ENCODE measurements at regions not wholly inside any gene's neighbourhood (a gene's known extent, or its start where the extent isn't known, plus 50 kb on each side); places are given as distances from the start of the nearest gene placed in this dataset.

DNA sequence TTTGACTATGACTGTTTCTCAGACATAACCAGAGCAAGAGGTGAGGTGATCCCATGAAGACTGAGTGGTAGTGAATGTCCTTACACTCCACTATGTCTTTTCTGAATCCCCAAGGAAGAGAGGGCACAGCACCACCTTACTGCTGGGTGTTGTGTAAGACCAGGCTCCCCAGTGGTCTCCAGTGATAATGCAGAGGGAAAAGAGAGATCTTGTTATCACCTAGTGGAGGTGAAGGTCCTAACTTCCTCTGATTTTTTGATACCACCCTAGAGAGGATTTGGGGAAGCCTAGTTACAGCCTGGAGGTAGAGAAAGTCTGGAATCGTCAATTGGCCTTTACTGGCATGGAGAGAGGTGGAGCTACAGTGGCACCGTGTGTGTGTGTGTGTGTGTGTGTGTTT is 288.0 kb upstream of the BCHE start:
- DNase-seq: no peak
- Histone ChIP-seq H3K36me3 (no peaks in the 10 kb centered on the region), H3K4me1 (no peaks in the 10 kb centered on the region), H3K9me3 (replicated peaks) (peaks cover 13% of the 10 kb centered on the region), H3K4me3 (no peak overlapping the region), H3K27me3 (ENCODE audit: low read depth) (no peaks in the 10 kb centered on the region), H3K27ac (replicated peaks) (no peak overlapping the region)
- TF ChIP-seq, protein P1, sequence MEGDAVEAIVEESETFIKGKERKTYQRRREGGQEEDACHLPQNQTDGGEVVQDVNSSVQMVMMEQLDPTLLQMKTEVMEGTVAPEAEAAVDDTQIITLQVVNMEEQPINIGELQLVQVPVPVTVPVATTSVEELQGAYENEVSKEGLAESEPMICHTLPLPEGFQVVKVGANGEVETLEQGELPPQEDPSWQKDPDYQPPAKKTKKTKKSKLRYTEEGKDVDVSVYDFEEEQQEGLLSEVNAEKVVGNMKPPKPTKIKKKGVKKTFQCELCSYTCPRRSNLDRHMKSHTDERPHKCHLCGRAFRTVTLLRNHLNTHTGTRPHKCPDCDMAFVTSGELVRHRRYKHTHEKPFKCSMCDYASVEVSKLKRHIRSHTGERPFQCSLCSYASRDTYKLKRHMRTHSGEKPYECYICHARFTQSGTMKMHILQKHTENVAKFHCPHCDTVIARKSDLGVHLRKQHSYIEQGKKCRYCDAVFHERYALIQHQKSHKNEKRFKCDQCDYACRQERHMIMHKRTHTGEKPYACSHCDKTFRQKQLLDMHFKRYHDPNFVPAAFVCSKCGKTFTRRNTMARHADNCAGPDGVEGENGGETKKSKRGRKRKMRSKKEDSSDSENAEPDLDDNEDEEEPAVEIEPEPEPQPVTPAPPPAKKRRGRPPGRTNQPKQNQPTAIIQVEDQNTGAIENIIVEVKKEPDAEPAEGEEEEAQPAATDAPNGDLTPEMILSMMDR (IDR thresholded peaks at IDR 0.05; ENCODE audit: borderline replicate concordance): no peak
- intact Hi-C loops (cut with micrococcal nuclease): no loop called here

DNA sequence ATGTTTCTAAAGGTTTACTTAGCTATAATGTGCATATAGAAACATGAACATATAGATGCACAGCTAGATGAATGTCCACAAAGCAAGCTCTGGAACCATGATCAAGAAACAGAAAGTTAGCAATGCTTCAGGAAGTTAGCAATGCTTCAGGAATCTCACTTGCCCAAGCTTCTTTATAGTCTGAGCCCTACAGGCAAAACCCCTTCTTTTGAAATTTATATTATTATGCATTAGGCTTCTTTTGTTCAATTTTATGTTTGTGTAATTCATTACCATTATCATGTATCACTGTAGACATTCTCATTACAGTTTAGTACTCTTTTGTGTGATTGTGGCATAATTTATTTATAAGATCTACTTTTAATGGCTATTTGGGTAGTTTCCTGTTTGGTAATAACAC is 286.4 kb upstream of the BCHE start:
- H3K4me3 ChIP-seq: no peak overlapping the region
- TF ChIP-seq, protein P1 (IDR thresholded peaks at IDR 0.05; ENCODE audit: borderline replicate concordance): no peak
- H3K36me3 ChIP-seq: no peaks in the 10 kb centered on the region

DNA sequence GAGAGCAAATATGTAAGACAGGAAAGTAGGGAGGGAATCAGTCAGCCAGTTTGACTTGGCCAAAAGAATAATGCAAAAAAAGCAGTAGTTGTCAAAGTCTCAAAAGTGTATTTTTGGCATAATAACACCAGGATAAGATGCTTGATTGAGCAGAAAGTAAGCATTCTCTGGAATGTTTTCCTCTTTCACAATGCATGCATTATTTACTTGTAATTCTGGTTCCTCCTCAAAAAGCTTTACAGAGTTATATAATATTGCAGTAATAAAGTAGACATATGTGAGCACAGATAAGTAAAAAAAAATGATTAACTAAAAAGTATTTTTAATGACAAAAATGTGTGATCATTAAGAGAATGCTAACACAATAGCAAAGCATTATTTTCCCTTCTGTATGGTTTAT is 285.9 kb upstream of the BCHE start:
- no peak for DNase-seq

More for the DNA sequence above, 286.4 kb upstream of the BCHE start:
- H3K27ac ChIP-seq (replicated peaks): no peak overlapping the region
- no peak for DNase-seq
- no peaks in the 10 kb centered on the region for H3K4me1 ChIP-seq
- no peaks in the 10 kb centered on the region for H3K27me3 ChIP-seq (ENCODE audit: low read depth)
- intact Hi-C loops (cut with micrococcal nuclease): no loop called here
- H3K9me3 ChIP-seq (replicated peaks): peaks cover 12% of the 10 kb centered on the region

DNA sequence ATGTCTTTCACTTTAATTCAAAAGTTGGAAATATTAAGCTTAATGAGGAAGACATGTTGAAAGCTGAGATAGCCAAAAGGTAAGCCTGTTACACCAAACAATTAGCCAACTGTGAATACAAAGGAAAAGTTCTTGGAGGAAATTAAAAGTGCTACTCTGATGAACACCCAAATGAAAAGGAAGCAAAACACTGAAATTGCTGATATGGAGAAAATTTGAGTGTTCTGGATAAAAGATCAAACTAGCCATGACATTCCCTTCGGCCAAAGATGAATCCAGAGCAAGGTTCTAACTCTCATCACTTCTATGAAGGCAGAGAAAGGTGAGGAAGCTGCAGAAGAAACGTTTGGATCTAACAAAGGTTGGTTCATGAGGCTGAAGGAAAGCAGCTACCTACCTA is 280.8 kb upstream of the BCHE start:
- H3K9me3 ChIP-seq (replicated peaks): no peaks in the 10 kb centered on the region
- no peaks in the 10 kb centered on the region for H3K36me3 ChIP-seq
- H3K4me1 ChIP-seq: no peaks in the 10 kb centered on the region
- H3K27ac ChIP-seq (replicated peaks): no peak overlapping the region
- TF ChIP-seq, protein P1 (IDR thresholded peaks at IDR 0.05; ENCODE audit: borderline replicate concordance): no peak
- H3K27me3 ChIP-seq (ENCODE audit: low read depth): no peaks in the 10 kb centered on the region
- intact Hi-C loops (cut with micrococcal nuclease): no loop called here
- H3K4me3 ChIP-seq: no peak overlapping the region
- no peak for DNase-seq

More for the DNA sequence above, 285.9 kb upstream of the BCHE start:
- Histone ChIP-seq H3K27ac (replicated peaks) (no peak overlapping the region), H3K36me3 (no peaks in the 10 kb centered on the region), H3K4me1 (no peaks in the 10 kb centered on the region), H3K27me3 (ENCODE audit: low read depth) (no peaks in the 10 kb centered on the region), H3K4me3 (no peak overlapping the region), H3K9me3 (replicated peaks) (peaks cover 12% of the 10 kb centered on the region)
- intact Hi-C loops (cut with micrococcal nuclease): no loop called here
- TF ChIP-seq, protein P1 (IDR thresholded peaks at IDR 0.05; ENCODE audit: borderline replicate concordance): no peak

DNA sequence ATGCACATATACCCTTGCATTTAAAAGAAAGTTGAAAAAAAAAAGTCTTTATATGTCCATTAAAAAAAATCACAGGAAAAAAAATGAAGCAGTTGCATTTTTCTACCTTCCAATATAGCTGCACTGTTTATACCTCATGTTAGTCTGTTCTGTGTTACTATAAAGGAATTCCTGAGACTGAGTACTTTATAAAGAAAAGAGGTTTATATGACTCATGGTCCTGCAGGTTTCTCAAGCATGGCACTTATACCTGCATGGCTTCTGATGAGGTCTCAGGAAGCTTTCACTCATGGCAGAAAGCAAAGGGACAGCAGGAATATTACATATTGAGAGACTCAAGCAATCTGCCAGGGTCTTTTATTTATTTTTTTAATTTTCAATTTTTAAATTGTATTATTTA is 277.2 kb upstream of the BCHE start:
- intact Hi-C loops (cut with micrococcal nuclease): no loop called here
- Histone ChIP-seq H3K4me1 (no peaks in the 10 kb centered on the region), H3K27me3 (ENCODE audit: low read depth) (no peaks in the 10 kb centered on the region), H3K4me3 (no peak overlapping the region), H3K36me3 (no peaks in the 10 kb centered on the region), H3K9me3 (replicated peaks) (no peaks in the 10 kb centered on the region), H3K27ac (replicated peaks) (no peak overlapping the region)
- DNase-seq: no peak
- TF ChIP-seq, protein P1 (IDR thresholded peaks at IDR 0.05; ENCODE audit: borderline replicate concordance): no peak

DNA sequence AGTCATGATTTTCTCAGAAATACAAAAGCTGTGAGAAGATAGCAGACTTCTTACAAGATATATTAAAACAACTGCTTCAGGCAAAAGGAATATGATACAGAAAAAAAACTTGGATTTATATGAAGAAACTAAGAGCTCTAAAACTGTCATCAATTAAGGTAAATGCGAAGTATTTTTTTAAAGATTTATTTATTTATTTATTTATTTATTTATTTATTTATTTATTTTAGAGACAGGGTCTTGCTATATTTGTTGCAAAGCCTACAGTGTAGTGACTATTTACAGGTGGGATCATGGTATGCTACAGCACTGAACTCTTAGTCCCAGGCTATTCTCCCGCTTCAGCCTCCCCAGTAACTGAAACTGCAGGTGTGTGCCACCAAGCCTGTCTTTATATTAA is 274.3 kb upstream of the BCHE start:
- no peaks in the 10 kb centered on the region for H3K27me3 ChIP-seq (ENCODE audit: low read depth)
- intact Hi-C loops (cut with micrococcal nuclease): no loop called here
- DNase-seq: no peak

More for the DNA sequence above, 274.3 kb upstream of the BCHE start:
- H3K9me3 ChIP-seq (replicated peaks): no peaks in the 10 kb centered on the region
- no peaks in the 10 kb centered on the region for H3K36me3 ChIP-seq
- H3K4me1 ChIP-seq: no peaks in the 10 kb centered on the region
- H3K27ac ChIP-seq (replicated peaks): no peak overlapping the region
- no peak overlapping the region for H3K4me3 ChIP-seq
- TF ChIP-seq, protein P1 (IDR thresholded peaks at IDR 0.05; ENCODE audit: borderline replicate concordance): no peak

All from left ventricle myocardium inferior (tissue), 1 donor.